HG03060 (cell line): ENCODE measurements at regions not wholly inside any gene's neighbourhood (a gene's known extent, or its start where the extent isn't known, plus 50 kb on each side); places are given as distances from the start of the nearest gene placed in this dataset.

Experiments used
- ATAC-seq: cut with Tn5 transposase; IDR thresholded peaks from one replicate; pipeline ENCODE4 v1.9.1; 2021; ENCODE audit warnings: low read depth, moderate number of reproducible peaks; ENCODE audit not compliant: unreplicated experiment

- ATAC-seq, result no peak
Measured at GRCh38 chr2:145592361-145592760, 1072.4 kb upstream of the ZEB2 start.

GRCh38 chr2:145591109-145591809, 1071.3 kb upstream of the ZEB2 start:
- no peak for ATAC-seq

- ATAC-seq, result no peak
Measured at GRCh38 chr2:145587922-145588321, 1068.0 kb upstream of the ZEB2 start.

DNA sequence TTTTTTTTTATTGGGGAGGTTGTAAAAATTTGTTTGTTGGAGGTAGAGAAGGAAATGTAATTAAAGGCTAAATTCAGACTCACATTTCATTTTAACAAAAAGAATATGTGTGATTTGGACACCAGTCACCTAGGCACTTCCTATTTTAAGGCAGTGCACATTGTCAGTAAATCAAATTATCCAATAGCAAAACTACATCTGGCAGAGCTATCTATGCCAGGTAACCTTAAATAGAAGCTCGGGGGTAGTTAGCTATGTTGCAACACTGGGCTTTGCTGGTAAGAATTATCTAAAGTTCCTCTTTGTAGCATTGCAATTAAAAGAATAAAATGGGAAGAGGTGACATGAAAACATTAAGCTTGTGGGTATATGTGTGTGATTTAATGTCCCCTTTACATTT, 1064.4 kb upstream of the ZEB2 start:
- no peak for ATAC-seq

DNA sequence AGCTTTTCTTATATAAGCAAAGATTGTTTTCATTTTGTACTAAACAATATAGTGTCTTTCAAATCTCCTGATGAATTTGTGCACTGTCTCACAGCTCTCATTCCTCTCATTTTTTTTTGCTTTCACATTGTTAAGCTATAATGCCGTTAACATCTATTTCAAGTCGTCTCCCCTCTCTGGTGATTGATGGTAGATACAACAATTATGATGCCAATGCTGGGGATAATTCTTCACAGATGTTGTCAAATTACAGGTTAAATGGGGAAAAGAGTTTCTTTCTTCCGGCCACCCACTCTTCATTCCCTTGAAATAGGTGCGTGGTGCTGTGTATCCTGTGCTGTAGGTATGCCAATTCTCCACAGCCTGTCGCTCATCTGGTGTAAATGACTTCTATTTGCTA, 1053.7 kb upstream of the ZEB2 start:
- no peak for ATAC-seq

GRCh38 chr2:145572238-145572637, 1052.3 kb upstream of the ZEB2 start:
- no peak for ATAC-seq

DNA sequence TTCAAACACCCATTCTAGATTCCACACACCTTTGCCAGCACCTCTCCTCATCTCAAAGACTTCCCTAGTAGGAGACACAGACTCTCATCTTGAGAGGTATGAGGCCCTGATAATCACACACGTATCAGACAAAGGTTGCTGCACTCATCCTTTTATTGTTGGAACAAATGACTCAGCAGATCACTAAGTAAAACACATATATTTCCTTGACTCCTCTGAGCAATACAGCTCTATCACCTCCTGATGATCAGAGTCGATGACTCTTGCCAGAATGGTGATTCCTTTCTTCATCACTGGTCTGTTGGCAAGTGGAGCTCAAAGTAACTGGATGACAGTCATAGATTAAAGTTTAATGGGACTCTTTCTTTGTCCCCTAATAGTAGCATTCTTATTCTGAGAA, 1049.2 kb upstream of the ZEB2 start:
- ATAC-seq, result no peak

DNA sequence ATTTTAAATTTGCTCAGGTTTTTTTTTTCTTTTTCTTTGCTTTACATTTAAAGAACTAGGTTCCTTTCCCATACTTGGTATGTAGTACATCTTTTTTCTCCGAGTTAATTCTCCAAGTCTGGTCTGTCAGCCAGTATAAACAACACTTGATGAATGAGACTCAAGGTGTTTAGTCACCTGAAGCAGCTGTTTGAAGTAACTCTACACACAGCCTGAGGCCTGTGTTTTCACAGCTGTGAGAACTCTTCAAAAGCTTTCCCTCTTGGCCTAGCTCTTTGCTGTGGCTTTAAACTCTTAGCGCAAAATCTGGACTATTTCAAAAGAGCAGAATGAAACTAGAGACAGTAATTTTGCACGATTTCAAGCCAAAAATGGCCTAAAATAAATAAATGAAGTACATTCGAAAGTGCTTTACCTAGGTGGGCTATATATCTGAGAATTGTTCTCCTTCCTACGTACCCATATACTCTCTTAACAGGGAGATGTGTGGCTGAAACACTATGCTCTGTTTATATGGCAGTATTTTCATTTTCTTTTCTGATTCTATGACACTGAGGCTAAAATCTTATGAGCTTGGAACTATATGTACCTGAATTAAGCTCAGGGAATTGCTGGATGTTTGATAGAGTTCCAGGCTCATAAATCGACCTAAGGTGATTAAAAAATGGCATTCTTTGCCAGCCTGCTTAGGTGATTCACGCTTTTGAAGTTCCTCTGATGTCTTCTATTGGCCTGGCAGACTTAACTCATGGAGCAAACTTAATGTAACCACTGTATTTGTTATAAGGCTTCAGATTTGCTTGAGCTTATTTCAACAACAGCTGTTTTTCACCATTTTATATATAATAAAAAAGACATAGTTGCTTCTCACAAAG, 1044.1 kb upstream of the ZEB2 start:
- no peak for ATAC-seq

- no peak for ATAC-seq
Measured at GRCh38 chr2:145561152-145561551, 1041.2 kb upstream of the ZEB2 start.

DNA sequence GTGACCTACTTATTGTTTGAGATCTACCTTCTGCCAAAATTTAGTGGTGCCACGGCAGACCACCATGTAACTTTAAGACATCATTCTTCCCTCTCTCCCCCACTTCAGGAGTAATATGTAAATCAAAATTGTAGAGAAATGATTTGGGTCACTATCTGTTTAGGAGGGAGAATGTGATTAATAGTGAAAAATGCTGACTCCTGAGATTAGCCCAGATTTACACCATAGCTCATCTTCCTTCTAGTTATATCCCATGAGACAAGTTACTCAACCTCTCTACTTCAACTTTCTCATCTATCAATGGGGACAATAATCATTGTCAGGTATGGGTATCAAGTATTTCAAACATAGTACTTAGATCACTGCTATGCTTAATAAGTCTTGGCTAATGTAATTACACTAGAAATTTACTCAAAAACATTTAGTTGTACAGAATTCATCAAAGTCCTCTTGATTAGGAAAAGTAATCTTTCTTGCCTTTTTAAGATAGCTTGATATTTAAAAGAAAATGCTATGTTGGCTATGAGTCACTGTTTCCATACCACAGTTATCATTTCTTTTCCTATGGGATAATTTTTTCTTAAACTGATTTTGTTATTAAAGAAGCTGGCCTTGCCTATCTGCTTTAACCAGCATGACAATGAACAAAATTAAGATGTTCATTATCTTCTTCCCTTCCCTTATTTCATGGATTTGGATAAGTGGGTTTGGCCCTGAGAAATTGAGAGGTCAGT, 1038.9 kb upstream of the ZEB2 start:
- ATAC-seq, result no peak

DNA sequence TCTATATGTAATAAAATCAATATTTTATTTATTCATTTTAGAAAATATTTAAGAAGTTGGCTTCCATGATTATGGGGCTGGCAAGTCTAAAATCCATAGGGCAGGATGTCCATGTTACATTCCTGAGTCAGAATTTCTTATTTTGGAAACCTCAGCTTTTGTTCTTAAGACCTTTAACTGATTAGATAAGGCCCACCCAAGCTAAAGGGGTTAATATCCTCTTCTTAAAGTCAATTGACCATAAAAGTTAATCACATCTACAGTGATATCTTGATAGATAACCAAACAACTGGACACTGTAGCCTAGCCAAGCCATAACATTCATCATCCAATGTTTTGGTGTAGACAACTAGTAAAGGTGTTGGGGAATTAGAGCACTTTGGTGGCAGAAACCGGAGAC, 1035.4 kb upstream of the ZEB2 start:
- ATAC-seq, result no peak

DNA sequence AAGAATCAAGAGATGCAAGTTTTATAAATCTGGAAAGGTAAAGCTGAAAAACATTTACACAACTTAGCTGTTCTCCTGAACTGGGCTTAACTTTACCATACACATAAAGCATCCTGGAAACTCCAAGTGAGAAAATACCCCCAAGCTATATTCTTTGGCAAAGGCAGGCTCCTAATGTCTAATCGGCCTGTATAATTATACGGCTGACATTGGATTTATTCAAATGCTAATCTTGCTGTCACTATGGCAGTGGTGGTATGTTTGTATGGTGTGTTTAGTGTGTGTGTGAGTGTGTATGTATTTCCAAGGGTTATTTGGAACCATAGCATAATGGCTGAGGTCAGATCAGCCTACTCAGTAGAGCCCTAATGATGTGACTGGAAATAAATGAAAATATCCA, 1031.8 kb upstream of the ZEB2 start:
- ATAC-seq, result no peak

- no peak for ATAC-seq
Measured at GRCh38 chr2:145548479-145548878, 1028.6 kb upstream of the ZEB2 start.

GRCh38 chr2:145547620-145548019, 1027.7 kb upstream of the ZEB2 start:
- ATAC-seq, result no peak

DNA sequence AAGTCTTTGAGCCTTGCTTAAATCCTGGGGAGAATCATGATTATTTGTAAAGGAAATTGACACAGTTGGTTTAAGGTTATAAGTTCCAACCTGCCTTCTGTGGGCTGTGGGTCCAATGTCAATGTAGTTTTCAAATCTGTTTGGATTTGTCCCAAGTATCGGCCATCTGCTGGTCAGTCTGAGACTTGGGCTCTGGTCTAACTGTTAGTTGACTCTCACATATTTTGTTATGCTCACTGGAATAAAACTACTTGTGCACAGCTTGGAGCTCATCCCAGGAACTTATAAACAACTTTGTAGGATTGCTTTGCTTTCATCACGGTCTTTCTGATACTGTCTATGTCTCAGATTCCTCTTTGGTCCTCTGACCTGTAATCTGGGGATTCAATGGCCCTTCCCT, 1026.2 kb upstream of the ZEB2 start:
- no peak for ATAC-seq

DNA sequence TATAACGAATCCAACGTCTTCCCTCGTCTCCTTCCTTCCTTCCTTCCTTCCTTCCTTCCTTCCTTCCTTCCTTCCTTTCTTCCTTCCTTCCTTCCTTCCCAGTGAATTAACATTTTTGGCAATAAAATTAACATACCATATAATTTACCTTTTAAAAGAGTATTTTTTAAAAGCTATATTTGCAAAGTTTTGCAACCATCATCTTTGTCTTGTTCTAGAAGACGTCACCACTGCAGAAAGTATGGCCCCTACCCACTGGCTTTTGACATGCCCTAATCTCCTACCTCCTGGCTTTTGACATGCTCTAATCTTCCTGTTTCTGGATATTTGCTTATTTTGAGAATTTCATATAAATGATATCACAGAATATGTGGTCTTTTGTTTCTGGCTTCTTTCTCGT, 1023.9 kb upstream of the ZEB2 start:
- ATAC-seq, result no peak

GRCh38 chr2:145543155-145543554, 1023.2 kb upstream of the ZEB2 start:
- ATAC-seq, result no peak

GRCh38 chr2:145541028-145541427, 1021.1 kb upstream of the ZEB2 start:
- ATAC-seq, result no peak

DNA sequence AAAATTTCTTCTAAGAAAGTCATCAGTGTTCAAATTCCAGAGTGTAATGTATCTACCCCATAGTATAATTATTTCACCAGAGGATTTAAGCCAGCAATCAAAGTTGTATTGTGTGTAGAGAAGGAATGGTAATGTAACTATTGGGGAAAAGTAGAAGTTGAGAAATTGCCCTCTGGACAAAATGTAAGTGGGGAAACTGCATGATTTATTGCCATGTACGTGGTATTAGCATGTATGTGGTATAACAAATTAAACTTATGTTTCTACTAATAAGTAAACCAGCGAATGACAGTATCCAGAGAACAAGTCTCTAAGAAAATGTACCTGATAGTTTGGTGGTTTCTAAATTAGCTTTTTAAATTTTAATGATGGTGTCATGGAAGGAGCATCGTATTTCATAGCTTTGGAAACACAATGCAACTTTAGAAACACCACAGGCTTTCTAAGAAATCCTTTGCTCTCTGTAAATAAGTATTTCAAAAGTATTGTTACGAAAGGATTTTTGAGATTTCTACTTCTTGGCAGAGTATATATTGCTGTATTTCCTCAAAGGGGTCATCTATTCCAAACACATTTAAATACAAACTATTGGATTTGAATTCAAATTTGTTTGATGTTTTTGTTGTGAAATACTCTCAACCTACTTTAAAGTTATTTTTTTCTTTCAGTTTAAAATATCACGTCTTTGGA, 1018.9 kb upstream of the ZEB2 start:
- no peak for ATAC-seq

- no peak for ATAC-seq
Measured at GRCh38 chr2:145530653-145531052, 1010.7 kb upstream of the ZEB2 start.

DNA sequence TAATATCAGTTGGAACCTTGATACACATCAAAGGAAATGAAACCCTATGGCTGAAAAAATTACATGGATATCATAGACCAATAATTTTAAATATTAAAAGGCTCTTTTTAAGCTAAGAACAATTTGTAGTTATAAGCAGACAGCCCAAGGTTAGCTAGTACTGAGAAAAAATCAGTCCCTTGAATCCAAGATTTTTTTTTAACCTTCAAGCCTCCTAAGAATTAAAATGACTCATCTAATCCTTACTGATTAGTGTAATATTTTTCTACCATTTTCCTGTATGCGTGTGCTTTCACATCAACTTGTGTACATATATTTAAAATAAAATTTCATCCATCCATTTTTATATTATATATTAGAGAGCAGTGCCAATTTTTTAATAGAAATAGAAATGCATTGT, 1004.9 kb upstream of the ZEB2 start:
- ATAC-seq, result no peak
